Activated naive CD8-positive, alpha-beta T cell treated with anti-CD3 and anti-CD28 coated beads, Interleukin-2, amount 50 U/mL, for 24 hours (primary cell): ENCODE measurements at regions not wholly inside any gene's neighbourhood (a gene's known extent, or its start where the extent isn't known, plus 50 kb on each side); places are given as distances from the start of the nearest gene placed in this dataset.

Experiments
- ATAC-seq: fragments of 150-1000 bp; cut with Tn5 transposase; one replicate; pipeline ENCODE4 v1.10.0; 2021
- DNase-seq: peaks from one replicate; pipeline ENCODE4 v3.0.0; 2021
- H3K27ac Mint-ChIP-seq: one replicate; pipeline ENCODE4 v1.8.0; 2021; ENCODE audit warnings: mild to moderate bottlenecking, mixed read lengths
- H3K27me3 Mint-ChIP-seq: one replicate; pipeline ENCODE4 v1.8.0; 2021; ENCODE audit warnings: mixed read lengths
- H3K36me3 Mint-ChIP-seq: one replicate; pipeline ENCODE4 v1.8.0; 2021; ENCODE audit warnings: low read depth, mixed read lengths
- H3K4me1 Mint-ChIP-seq: one replicate; pipeline ENCODE4 v1.8.0; 2021; ENCODE audit warnings: mixed read lengths
- H3K4me3 Mint-ChIP-seq: one replicate; pipeline ENCODE4 v1.8.0; 2021; ENCODE audit warnings: mild to moderate bottlenecking, moderate library complexity, mixed read lengths
- H3K9me3 Mint-ChIP-seq: one replicate; pipeline ENCODE4 v1.8.0; 2021; ENCODE audit warnings: mixed read lengths

DNA sequence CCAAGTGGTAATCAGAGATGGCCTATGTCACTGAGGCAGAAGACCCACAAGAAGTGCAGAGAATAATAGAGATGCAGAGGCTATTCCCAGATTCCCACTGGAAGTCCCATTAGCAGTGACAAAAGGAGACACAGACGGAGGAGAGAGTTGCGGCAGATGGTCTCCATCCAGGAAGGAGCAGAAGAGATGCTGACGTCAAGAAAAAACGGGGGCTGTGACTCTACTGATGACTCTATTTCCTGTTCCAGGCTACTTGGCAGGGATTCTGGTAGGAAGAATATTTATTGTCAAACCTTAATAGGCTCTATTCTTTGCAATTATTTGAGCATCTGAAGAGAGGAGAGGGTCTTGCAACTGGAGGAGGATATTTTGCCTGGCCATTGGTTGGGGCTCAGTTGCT is 246.0 kb upstream of the ECI2 start:
- DNase-seq (no peak), ATAC-seq (no peak)
- no peak overlapping the region for H3K4me3 Mint-ChIP-seq
- no peaks in the 10 kb centered on the region for H3K4me1 Mint-ChIP-seq
- H3K27ac Mint-ChIP-seq, result no peak overlapping the region
- H3K36me3 Mint-ChIP-seq, result no peaks in the 10 kb centered on the region
- H3K27me3 Mint-ChIP-seq, result peaks cover 13% of the 10 kb centered on the region
- H3K9me3 Mint-ChIP-seq, result peaks cover 13% of the 10 kb centered on the region

DNA sequence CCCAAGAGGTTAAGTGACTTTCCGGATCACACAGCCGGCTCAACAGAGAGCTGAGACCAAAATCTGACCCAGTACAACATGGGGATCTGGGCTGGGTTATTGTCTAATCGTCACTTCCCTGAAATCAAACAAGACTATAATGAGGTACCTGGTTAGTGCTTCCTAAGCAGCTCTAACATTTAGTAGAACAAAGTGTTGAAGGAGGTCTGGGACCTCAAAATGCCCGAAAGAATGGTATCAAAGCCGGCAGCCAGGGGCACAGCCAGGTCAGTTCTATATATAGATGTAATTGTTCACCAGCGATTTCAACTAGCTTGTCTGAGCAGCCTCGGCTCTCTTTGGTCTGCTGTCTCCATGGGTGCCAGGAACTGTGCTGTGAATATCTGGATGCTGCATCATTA is 245.5 kb upstream of the ECI2 start:
- DNase-seq (no peak), ATAC-seq (no peak)
- Mint-ChIP-seq H3K9me3 (peaks cover 13% of the 10 kb centered on the region), H3K27ac (no peak overlapping the region), H3K27me3 (peaks cover 13% of the 10 kb centered on the region), H3K4me1 (no peaks in the 10 kb centered on the region), H3K36me3 (no peaks in the 10 kb centered on the region), H3K4me3 (no peak overlapping the region)

DNA sequence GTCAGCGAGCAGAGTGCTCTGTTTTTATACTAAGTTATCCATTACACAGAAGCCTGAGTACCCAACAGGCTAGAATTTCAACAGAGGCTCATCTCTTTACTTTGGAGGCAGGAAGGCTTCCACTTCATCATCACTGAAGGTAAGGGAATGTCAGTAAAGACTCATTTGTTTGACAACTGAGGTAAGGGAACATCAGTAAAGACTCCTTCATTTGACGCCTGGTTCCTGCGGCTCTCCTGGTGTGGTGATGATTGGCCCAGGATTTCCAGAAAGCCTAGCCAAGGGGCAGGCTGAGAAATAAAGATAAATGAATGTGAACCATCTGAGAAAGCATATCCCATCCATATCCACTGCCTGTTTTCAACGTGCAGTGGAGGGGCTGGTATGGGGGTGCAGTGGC is 244.6 kb upstream of the ECI2 start:
- ATAC-seq (no peak), DNase-seq (no peak)
- Mint-ChIP-seq H3K4me1 (no peaks in the 10 kb centered on the region), H3K36me3 (no peaks in the 10 kb centered on the region), H3K4me3 (no peak overlapping the region), H3K9me3 (peaks cover 13% of the 10 kb centered on the region), H3K27ac (no peak overlapping the region), H3K27me3 (peaks cover 18% of the 10 kb centered on the region)

DNA sequence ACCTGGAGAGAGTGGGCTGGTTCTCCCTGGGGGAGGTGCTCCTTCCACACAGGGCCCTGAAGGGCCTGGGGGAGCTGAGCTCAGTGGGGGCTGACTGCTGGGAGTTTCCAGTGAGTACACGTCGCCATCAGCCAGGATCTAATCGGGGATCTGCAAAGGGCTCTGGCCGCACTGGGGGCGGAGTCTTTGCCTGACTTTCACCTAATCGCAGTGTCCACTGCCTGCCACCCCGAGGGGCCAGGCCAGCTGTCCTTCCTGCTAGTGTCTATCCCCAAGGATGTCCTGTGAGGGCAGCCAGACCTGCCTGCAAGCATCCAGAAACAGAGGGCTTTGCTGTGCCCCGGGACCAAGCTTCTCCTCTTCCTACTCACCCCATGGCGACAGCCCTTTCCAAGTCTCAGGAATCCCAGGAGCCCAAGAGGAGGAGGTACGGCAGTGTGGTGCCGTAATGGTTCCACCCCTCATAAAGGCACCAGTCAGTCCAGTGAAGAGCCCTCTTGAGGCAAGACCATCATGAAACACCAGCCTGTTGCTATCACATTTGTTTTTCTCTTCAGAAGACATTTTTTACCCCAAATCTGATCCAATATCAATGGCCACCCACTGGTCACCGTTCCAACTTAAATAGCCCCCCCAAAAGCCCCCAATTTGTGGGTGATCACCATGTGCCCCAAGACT is 243.1 kb upstream of the ECI2 start:
- H3K27ac Mint-ChIP-seq, result no peak overlapping the region
- ATAC-seq (no peak), DNase-seq (no peak)
- no peaks in the 10 kb centered on the region for H3K36me3 Mint-ChIP-seq
- peaks cover 7% of the 10 kb centered on the region for H3K9me3 Mint-ChIP-seq
- H3K4me3 Mint-ChIP-seq, result no peak overlapping the region
- H3K27me3 Mint-ChIP-seq, result peaks cover 22% of the 10 kb centered on the region
- H3K4me1 Mint-ChIP-seq, result no peaks in the 10 kb centered on the region

DNA sequence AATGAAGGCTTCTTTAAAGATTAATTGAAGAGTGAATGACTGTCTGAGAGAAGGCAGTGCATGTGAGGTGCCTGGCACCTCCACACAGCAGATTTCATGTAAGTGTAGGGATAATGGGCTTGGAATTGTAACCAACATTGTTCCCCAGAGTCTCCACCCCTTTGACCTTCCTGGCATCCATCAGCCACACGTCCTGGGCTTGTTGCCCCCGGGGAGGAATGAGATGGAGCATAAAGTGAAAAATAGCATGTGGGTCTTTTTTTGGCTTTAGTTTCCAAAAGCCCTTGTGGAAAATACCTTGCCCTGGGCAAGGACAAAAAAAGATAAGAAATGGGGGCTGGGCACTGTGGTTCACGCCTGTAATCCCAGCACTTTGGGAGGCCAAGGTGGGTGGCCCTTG is 242.2 kb upstream of the ECI2 start:
- DNase-seq (no peak), ATAC-seq (no peak)
- Mint-ChIP-seq H3K9me3 (peaks cover 7% of the 10 kb centered on the region), H3K4me3 (no peak overlapping the region), H3K4me1 (no peaks in the 10 kb centered on the region), H3K27ac (no peak overlapping the region), H3K36me3 (no peaks in the 10 kb centered on the region), H3K27me3 (peaks cover 23% of the 10 kb centered on the region)

DNA sequence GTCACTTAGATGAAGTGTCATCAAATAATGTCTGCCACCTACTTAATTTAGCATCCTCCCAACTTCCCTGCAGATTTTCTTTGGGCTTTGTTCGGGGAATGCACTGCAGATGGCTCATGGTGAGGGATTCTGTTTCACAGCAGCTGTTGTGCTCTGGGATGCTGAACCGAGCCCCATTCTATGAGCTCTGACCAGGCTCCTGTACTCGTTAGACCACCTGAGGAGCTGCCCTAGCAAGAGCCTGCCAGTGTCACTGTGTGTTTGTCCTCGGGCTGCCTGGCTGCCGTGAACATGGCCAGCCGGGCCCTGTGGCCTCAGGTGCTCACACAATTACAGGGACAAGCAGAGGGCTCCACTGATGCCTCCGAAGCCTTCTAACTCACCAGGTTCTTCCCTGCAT is 238.8 kb upstream of the ECI2 start:
- Mint-ChIP-seq H3K9me3 (no peaks in the 10 kb centered on the region), H3K27ac (no peak overlapping the region)

DNA sequence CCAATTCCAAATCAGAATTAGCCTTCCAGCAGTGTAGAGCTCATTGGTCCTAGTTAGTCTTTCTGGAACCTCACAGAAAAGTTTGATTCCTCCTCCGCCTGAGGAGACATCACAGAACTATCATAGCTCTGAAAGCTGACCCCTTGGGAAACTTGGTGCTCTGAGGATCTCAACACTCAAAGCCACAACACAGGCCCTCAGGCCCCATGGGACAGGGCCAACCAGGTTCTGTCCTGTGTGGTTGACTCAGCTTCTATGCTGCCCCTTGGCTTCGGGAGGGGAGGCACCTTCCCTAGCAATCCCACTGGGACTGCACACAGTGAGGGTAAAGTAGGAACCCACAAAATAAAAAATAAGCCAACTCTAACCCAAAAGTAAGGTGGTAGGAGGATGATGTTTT is 237.5 kb upstream of the ECI2 start:
- Mint-ChIP-seq H3K9me3 (no peaks in the 10 kb centered on the region), H3K27ac (no peak overlapping the region), H3K36me3 (no peaks in the 10 kb centered on the region), H3K27me3 (peaks cover 22% of the 10 kb centered on the region), H3K4me1 (no peaks in the 10 kb centered on the region), H3K4me3 (no peak overlapping the region)
- ATAC-seq (no peak), DNase-seq (no peak)

More for the DNA sequence above, 238.8 kb upstream of the ECI2 start:
- H3K4me3 Mint-ChIP-seq, result no peak overlapping the region
- peaks cover 29% of the 10 kb centered on the region for H3K27me3 Mint-ChIP-seq
- ATAC-seq (no peak), DNase-seq (no peak)
- no peaks in the 10 kb centered on the region for H3K36me3 Mint-ChIP-seq
- H3K4me1 Mint-ChIP-seq, result no peaks in the 10 kb centered on the region

DNA sequence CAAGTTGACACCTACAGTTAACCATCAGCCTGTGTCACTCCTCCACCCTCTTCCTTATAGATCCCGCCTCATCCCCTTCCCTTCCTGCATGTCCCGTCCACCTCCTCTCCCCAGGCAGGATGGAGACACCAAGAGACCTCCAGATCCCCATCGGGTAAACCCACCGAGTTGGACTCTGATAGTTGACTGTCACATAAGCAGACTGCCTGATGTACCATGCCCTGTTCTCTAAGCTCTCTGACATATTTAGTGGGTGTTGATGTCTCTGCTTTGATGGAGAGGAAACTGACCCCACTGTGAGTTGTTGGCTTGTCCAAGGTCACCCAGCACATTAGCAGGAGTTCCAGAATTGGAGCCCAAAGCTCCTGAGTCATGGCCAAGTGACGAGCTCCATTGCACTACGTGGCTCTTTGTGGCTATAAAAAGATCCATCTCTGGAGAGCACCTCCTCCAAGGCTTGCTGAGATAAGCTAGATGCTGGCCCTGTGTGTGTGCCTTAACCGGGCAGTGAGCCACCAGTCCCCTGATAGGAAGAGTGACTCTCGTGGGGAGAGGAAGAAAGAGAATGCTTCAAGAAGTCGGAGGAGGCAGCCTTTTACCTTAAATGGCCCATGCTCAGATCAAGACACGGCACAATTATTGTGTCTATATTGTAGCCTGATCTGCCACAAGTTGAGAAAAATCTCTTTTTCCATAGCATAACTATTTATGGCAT is 236.0 kb upstream of the ECI2 start:
- ATAC-seq, result no peak
- Mint-ChIP-seq H3K4me1 (no peaks in the 10 kb centered on the region), H3K27ac (no peak overlapping the region), H3K27me3 (peaks cover 19% of the 10 kb centered on the region), H3K36me3 (no peaks in the 10 kb centered on the region), H3K9me3 (no peaks in the 10 kb centered on the region), H3K4me3 (no peak overlapping the region)
- DNase-seq, result no peak

DNA sequence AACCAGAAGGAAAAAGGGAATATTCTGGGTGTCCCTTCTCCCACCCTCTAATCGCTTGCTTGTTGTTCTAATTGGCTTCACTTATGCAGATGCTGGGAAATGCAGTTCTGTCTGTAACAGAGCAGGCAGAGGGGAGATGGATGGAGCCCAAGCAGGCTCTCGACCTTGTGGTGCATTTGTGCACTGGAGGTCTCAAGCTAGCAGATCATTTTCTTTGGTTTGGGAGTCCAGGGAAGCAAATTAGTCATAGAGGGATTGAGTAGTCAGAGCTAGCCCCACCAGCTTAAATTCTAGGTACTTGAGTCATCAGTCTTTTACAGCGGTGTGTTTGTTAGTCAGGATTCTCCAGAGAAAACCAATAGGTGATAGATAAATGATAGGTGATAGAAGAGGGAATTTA is 234.7 kb upstream of the ECI2 start:
- Mint-ChIP-seq H3K36me3 (no peaks in the 10 kb centered on the region), H3K4me1 (no peaks in the 10 kb centered on the region), H3K9me3 (no peaks in the 10 kb centered on the region), H3K4me3 (no peak overlapping the region), H3K27me3 (peaks cover 15% of the 10 kb centered on the region), H3K27ac (no peak overlapping the region)
- ATAC-seq (no peak), DNase-seq (no peak)

DNA sequence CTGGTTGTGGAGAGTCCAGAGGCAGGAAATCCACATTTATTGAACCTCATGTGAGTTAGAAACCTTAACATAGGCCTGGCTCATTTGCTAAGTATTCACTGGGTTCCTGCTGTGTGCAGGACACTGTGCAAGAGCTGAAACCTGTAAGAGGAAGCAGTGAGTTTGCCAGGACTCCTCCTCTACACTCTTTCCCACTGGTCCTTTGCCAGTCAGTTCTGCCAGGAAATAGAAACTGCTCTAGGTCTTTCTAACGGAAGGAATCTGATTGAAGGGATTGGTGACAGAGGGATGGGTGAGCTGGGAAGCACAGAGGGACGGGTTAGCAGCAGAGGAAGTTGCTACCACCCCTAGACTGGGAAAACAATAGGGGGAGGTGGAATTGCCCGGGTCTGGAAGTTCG is 234.2 kb upstream of the ECI2 start:
- DNase-seq, result no peak
- no peak for ATAC-seq
- Mint-ChIP-seq H3K27ac (no peak overlapping the region), H3K36me3 (no peaks in the 10 kb centered on the region), H3K4me1 (no peaks in the 10 kb centered on the region), H3K9me3 (no peaks in the 10 kb centered on the region), H3K4me3 (no peak overlapping the region), H3K27me3 (peaks cover 13% of the 10 kb centered on the region)

DNA sequence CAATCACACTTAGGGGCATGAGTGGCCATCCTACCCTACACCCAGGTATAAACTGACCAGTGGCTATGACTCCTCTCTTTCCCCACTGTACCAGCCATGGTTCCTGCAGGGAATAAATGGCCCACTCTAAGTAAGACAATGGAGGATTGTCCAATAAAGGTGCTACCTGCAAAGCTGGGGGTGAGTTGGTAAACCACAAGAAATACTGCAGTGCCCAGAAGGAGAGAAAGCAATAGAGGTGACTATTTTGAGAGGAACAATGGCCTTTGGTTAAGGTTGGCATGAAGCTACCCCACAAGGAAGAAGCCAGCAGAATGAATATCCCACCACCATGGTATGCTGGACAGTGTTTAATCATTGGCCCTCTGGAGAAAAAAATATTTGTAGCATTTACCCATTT is 233.3 kb upstream of the ECI2 start:
- Mint-ChIP-seq H3K27ac (no peak overlapping the region), H3K9me3 (no peaks in the 10 kb centered on the region), H3K36me3 (no peaks in the 10 kb centered on the region), H3K4me3 (no peak overlapping the region), H3K27me3 (peaks cover 10% of the 10 kb centered on the region), H3K4me1 (peaks cover 2% of the 10 kb centered on the region)
- ATAC-seq (no peak), DNase-seq (no peak)

DNA sequence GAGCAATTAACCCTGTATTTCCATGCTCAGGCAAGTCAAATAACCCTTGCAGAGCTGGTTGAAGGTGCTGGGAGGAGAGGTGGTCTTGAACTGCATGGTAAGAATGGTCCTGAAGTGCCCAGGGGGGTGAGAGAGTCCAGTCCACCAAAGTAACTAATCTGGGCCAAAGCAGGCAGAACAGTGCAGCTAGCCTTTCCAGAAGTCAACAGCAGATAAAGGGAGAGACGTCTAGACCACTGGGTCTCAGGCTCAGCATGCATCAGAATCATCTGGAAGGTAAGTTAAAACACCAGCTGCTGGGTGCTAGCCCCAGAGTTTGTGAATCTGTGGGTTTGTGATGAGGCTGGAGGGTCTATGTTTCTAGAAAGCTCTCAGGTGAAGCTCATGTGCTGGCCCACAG is 232.3 kb upstream of the ECI2 start:
- no peak for ATAC-seq
- no peaks in the 10 kb centered on the region for H3K9me3 Mint-ChIP-seq

DNA sequence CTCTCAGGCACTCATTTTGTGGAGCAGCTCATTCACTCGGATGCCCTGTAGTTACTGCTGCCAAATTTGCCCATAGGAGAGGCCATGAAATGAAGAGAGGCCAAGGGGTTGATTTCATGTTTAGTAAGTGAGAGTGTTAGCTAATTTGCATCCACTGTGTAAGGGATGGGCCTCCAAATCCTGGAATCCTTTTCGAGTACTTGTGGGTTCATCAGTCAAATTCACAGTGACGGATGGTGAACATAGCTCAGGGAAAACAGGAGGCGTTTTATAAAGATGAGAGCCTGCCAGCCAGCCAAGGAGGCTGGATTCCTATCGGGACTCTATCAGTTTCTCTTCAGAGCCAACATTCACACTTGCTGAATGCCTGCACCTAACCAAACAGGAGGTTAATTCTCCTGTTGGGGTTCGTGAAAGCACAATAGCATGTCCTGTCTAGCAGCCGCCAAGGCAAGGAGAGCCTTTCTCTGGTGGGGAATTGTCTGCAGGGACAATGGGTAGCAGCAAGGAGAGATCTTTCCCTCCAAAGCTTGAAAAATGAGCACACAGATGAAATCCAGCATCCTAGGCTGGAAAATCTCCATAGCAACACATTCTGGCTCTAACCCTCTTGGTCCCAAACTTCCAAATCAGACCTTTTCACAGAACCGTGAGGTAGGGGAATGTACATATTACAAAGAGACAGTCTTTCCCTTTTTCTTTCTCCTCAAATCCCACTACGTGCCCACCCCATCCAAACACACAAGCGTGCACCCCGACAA is 231.4 kb upstream of the ECI2 start:
- no peaks in the 10 kb centered on the region for H3K9me3 Mint-ChIP-seq
- no peak for ATAC-seq
- H3K36me3 Mint-ChIP-seq, result no peaks in the 10 kb centered on the region
- H3K27me3 Mint-ChIP-seq, result peaks cover 7% of the 10 kb centered on the region
- DNase-seq, result no peak
- H3K4me3 Mint-ChIP-seq, result no peak overlapping the region
- H3K4me1 Mint-ChIP-seq, result peaks cover 2% of the 10 kb centered on the region
- H3K27ac Mint-ChIP-seq, result no peak overlapping the region

More for the DNA sequence above, 232.3 kb upstream of the ECI2 start:
- no peak for DNase-seq
- Mint-ChIP-seq H3K4me1 (peaks cover 2% of the 10 kb centered on the region), H3K4me3 (no peak overlapping the region), H3K27ac (no peak overlapping the region), H3K27me3 (peaks cover 9% of the 10 kb centered on the region), H3K36me3 (no peaks in the 10 kb centered on the region)

DNA sequence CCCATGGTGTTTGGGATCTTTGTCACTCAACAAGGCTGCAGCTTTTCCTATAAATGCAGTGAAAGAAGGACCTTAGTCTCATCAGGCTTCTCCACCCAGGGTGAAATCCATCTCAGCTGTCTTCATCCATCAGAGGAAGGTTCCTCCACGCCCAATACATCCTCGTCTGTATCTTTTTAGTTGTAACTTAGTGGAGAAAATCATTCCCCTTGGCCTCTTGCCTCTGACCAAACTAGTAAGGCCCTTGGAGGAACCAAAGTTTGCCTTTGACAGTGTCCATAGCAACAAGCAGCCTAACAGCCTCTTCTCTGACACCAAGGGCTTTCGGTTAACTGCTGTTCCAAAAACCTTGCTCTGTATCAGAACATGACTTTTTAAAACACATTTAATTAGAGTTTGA is 230.3 kb upstream of the ECI2 start:
- no peak overlapping the region for H3K27ac Mint-ChIP-seq
- DNase-seq, result no peak
- no peaks in the 10 kb centered on the region for H3K36me3 Mint-ChIP-seq
- H3K4me1 Mint-ChIP-seq, result peaks cover 2% of the 10 kb centered on the region
- no peaks in the 10 kb centered on the region for H3K9me3 Mint-ChIP-seq
- H3K27me3 Mint-ChIP-seq, result peaks cover 5% of the 10 kb centered on the region
- no peak overlapping the region for H3K4me3 Mint-ChIP-seq
- ATAC-seq, result no peak

DNA sequence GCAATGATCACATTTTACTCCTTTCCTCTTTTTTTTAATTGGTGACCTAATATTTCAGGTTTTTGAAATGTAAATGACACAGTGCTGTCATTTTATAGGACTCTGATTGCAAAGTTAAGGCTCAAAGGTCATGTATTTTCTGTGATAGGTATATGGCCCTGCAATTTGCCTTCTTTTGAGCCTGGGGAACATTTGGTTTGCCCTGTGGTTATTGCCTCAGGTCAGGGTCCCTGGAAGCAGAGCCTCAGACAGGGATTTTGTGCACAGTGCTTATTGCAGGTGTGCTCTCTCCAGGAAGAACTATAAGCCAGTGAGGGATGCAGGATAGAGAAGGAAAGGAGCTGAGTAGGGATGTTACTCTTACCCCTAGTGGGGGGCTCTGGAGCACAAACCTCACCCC is 229.3 kb upstream of the ECI2 start:
- no peak overlapping the region for H3K4me3 Mint-ChIP-seq
- H3K36me3 Mint-ChIP-seq, result no peaks in the 10 kb centered on the region
- no peaks in the 10 kb centered on the region for H3K9me3 Mint-ChIP-seq
- DNase-seq, result no peak
- no peak for ATAC-seq
- H3K4me1 Mint-ChIP-seq, result peaks cover 2% of the 10 kb centered on the region
- no peaks in the 10 kb centered on the region for H3K27me3 Mint-ChIP-seq
- H3K27ac Mint-ChIP-seq, result no peak overlapping the region
